Cardiac septum (tissue), 1 donor: ENCODE measurements at regions not wholly inside any gene's neighbourhood (a gene's known extent, or its start where the extent isn't known, plus 50 kb on each side); places are given as distances from the start of the nearest gene placed in this dataset.
A peak's percentile ranks its signal among the peaks of the same experiment; 100 is the strongest.

Experiments used
- DNase-seq: peaks from one replicate; pipeline ENCODE4 v3.0.0-alpha.2; 2020; ENCODE audit warnings: low spot score
- intact Hi-C: fragments of 100-400 bp; cut with DNase I; formaldehyde crosslinking; loops from one replicate; pipeline ENCODE4 v1.14.0; 2022
- donor health status: DM: no; HTN: no; CAD: no.

GRCh38 chr16:65294165-65294564 lies 172.3 kb upstream of the CDH11 start:
- intact Hi-C loops: no loop called here
- no peak for DNase-seq

GRCh38 chr16:65289022-65289421 lies 167.2 kb upstream of the CDH11 start:
- intact Hi-C loops: no loop called here
- no peak for DNase-seq

GRCh38 chr16:65287307-65287706 lies 165.4 kb upstream of the CDH11 start:
- DNase-seq: no peak
- intact Hi-C loops: no loop called here

GRCh38 chr16:65285128-65286048 lies 163.5 kb upstream of the CDH11 start:
- no peak for DNase-seq
- intact Hi-C loops: loop anchor here (2.0 kb wide), 1 partner anchor 35 kb away; no protein-coding TSS in a partner anchor

- intact Hi-C loops: loop anchor here (2.0 kb wide), 1 partner anchor 34 kb away; no protein-coding TSS in a partner anchor
- DNase-seq: no peak
Observed at GRCh38 chr16:65284626-65285025, 162.8 kb upstream of the CDH11 start.

- no peak for DNase-seq
- intact Hi-C loops: no loop called here
Observed at GRCh38 chr16:65283181-65283651, 161.4 kb upstream of the CDH11 start.

- no peak for DNase-seq
- intact Hi-C loops: no loop called here
Observed at GRCh38 chr16:65281586-65281985, 159.7 kb upstream of the CDH11 start.

- intact Hi-C loops: no loop called here
- no peak for DNase-seq
Observed at GRCh38 chr16:65280845-65281512, 159.1 kb upstream of the CDH11 start.

- DNase-seq: no peak
- intact Hi-C loops: no loop called here
Observed at GRCh38 chr16:65279576-65279975, 157.7 kb upstream of the CDH11 start.

GRCh38 chr16:65278874-65279273 lies 157.0 kb upstream of the CDH11 start:
- intact Hi-C loops: no loop called here
- no peak for DNase-seq

- DNase-seq: no peak
- intact Hi-C loops: no loop called here
Observed at GRCh38 chr16:65274566-65274965, 152.7 kb upstream of the CDH11 start.

- intact Hi-C loops: no loop called here
- DNase-seq: no peak
Observed at GRCh38 chr16:65272699-65273414, 151.0 kb upstream of the CDH11 start.

GRCh38 chr16:65271996-65272395 lies 150.1 kb upstream of the CDH11 start:
- intact Hi-C loops: no loop called here
- no peak for DNase-seq

- intact Hi-C loops: no loop called here
- no peak for DNase-seq
Observed at GRCh38 chr16:65268331-65268730, 146.5 kb upstream of the CDH11 start.

- intact Hi-C loops: no loop called here
- DNase-seq: no peak
Observed at GRCh38 chr16:65263896-65264295, 142.0 kb upstream of the CDH11 start.

GRCh38 chr16:65260746-65261145 lies 138.9 kb upstream of the CDH11 start:
- DNase-seq: no peak
- intact Hi-C loops: no loop called here

- no peak for DNase-seq
- intact Hi-C loops: no loop called here
Observed at GRCh38 chr16:65254144-65254543, 132.3 kb upstream of the CDH11 start.

GRCh38 chr16:65249768-65250167 lies 127.9 kb upstream of the CDH11 start:
- intact Hi-C loops: loop anchor here (2.0 to 10.0 kb wide), 3 partner anchors 35 to 125 kb away; partner anchors contain the start of gene CDH11
- DNase-seq: peak; percentile 88

- no peak for DNase-seq
- intact Hi-C loops: loop anchor here (10.0 kb wide), 1 partner anchor 120 kb away; the partner anchor contains the start of gene CDH11
Observed at GRCh38 chr16:65244787-65245186, 122.9 kb upstream of the CDH11 start.
